K562 (cell line): ENCODE measurements at regions not wholly inside any gene's neighbourhood (a gene's known extent, or its start where the extent isn't known, plus 50 kb on each side); places are given as distances from the start of the nearest gene placed in this dataset.
A peak's percentile ranks its signal among the peaks of the same experiment; 100 is the strongest.

ENCODE experiments used
- ATAC-seq: fragments of 200-7000 bp; cut with Tn5 transposase; 3 replicates; pipeline ENCODE4 v1.9.1; 2020; ENCODE audit warnings: moderate library complexity
- BruUV-seq: library from RNA; stranded (reverse); fragments of 400-500 nt; replicated peaks from 2 replicates; lab custom pipeline; 2021; lab: Mats Ljungman, UMichigan
- CTCF ChIA-PET: fragments of 300-600 bp; formaldehyde crosslinking; extraction: SDS; loops from one replicate; lab custom pipeline; 2021; ENCODE audit warnings: low intra/inter-chr PET ratio; lab: Yijun Ruan, JAX
- POLR2A ChIA-PET: fragments of 300-600, 350-650 bp; sonication (Branson Sonifier 250); formaldehyde crosslinking; extraction: SDS; loops from one replicate; lab custom pipeline; 2021; ENCODE audit warnings: antibody characterized with exemption, inconsistent platforms; lab: Yijun Ruan, JAX
- DNase-seq, 4 experiments: peaks; one replicate each; pipeline versions ENCODE4 v3.0.0 to v3.0.0-alpha.2; 2011 to 2018; ENCODE audit warnings: low spot score in 3 of 4, mixed read lengths in 3 of 4; ENCODE audit errors: extremely low read depth in 1 of 4
- FAIRE-seq: peaks from 2 replicates; lab custom pipeline; 2011; peaks lifted over from hg19 to GRCh38; lab: Jason Lieb, UNC
- H2AFZ ChIP-seq: 2 replicates; pipeline ENCODE4 v1.6.0; 2011; ENCODE audit warnings: low read depth, low read length, control low read depth, inconsistent platforms
- H3K27ac ChIP-seq: fragments of 200-600 bp; 3 replicates; pipeline ENCODE4 v1.8.0; 2011; ENCODE audit warnings: low read depth, mild to moderate bottlenecking, control low read depth, inconsistent platforms, low read length, moderate library complexity, mixed read lengths; ENCODE audit errors: extremely low read depth
- H3K27me3 ChIP-seq, 2 experiments: fragments of 300-600 bp in 1 of 2; 2 replicates in 1 of 2; 3 replicates in 1 of 2; pipeline versions ENCODE4 v1.6.0 to v1.8.0; 2011; ENCODE audit warnings: inconsistent platforms in 2 of 2, low read length in 2 of 2, mild to moderate bottlenecking in 1 of 2, mixed read lengths in 1 of 2, moderate library complexity in 1 of 2; ENCODE audit not compliant: control insufficient read depth in 2 of 2, insufficient read depth in 2 of 2
- H3K36me3 ChIP-seq: fragments of 300-600 bp; 3 replicates; pipeline ENCODE4 v1.8.0; 2011; ENCODE audit warnings: mild to moderate bottlenecking, low read length, inconsistent platforms; ENCODE audit not compliant: control insufficient read depth, insufficient read depth
- H3K4me1 ChIP-seq, 2 experiments: fragments of 200-600 bp in 1 of 2; replicated peaks in 1 of 2; 2 replicates in 1 of 2; 3 replicates in 1 of 2; pipeline versions ENCODE4 v1.5.1 to v1.8.0; 2011; ENCODE audit warnings: inconsistent platforms in 2 of 2, low read length in 2 of 2, mild to moderate bottlenecking in 1 of 2, mixed read lengths in 1 of 2, moderate library complexity in 1 of 2; ENCODE audit not compliant: control insufficient read depth in 2 of 2, insufficient read depth in 2 of 2
- H3K4me2 ChIP-seq: 2 replicates; pipeline ENCODE4 v1.6.1; 2011; ENCODE audit warnings: low read length, control low read depth, inconsistent platforms, mixed read lengths; ENCODE audit not compliant: insufficient read depth
- H3K4me3 ChIP-seq: fragments of 200-600 bp; sonication (generic), shearing (Covaris generic); 2 replicates; pipeline ENCODE4 v1.5.1; 2016; ENCODE audit warnings: control low read depth, inconsistent platforms
- H3K79me2 ChIP-seq: fragments of 200-600 bp; 3 replicates; pipeline ENCODE4 v1.8.0; 2011; ENCODE audit warnings: low read length, inconsistent platforms; ENCODE audit not compliant: control insufficient read depth, insufficient read depth
- H3K9ac ChIP-seq, 2 experiments: 2 replicates each; pipeline versions ENCODE4 v1.6.0 to v1.6.1; 2011; ENCODE audit warnings: low read depth in 2 of 2, low read length in 2 of 2, control low read depth in 1 of 2, inconsistent platforms in 1 of 2, mild to moderate bottlenecking in 1 of 2, mixed read lengths in 1 of 2; ENCODE audit not compliant: insufficient read depth in 1 of 2
- H3K9me1 ChIP-seq: one replicate; pipeline ENCODE4 v1.6.0; 2011; ENCODE audit warnings: inconsistent platforms, mild to moderate bottlenecking, low read length, moderate library complexity; ENCODE audit not compliant: control insufficient read depth, insufficient read depth
- H3K9me3 ChIP-seq: replicated peaks from 2 replicates; pipeline ENCODE4 v1.5.1; 2011; ENCODE audit warnings: low read depth, low read length, inconsistent platforms; ENCODE audit not compliant: control insufficient read depth, insufficient read depth
- H4K20me1 ChIP-seq: replicated peaks from 2 replicates; pipeline ENCODE4 v1.6.1; 2011; ENCODE audit warnings: low read length, inconsistent platforms, mixed read lengths; ENCODE audit not compliant: control insufficient read depth, insufficient read depth
- ARID1B ChIP-seq: fragments of 450-650 bp; IDR thresholded peaks from 2 replicates; pipeline ENCODE4 v1.6.1; 2016; ENCODE audit warnings: antibody characterized with exemption, mild to moderate bottlenecking, inconsistent platforms
- ATF7 ChIP-seq: fragments of 450-650 bp; IDR thresholded peaks from 2 replicates; pipeline ENCODE4 v1.7.1; 2014; ENCODE audit warnings: mild to moderate bottlenecking, moderate library complexity
- BCOR ChIP-seq: fragments of 450-650 bp; IDR thresholded peaks from 2 replicates; pipeline ENCODE4 v1.6.1; 2016
- CTBP1 ChIP-seq: fragments of 450-650 bp; IDR thresholded peaks from 2 replicates; pipeline ENCODE4 v1.6.1; 2016; ENCODE audit warnings: borderline replicate concordance
- EP300 ChIP-seq: IDR thresholded peaks from 2 replicates; pipeline ENCODE4 v1.6.1; 2012; ENCODE audit warnings: low read length, improper control_type of control experiment
- FOSL1 ChIP-seq: fragments of 200-800 bp; sonication (Bioruptor generic); conservative IDR thresholded peaks from 2 replicates; pipeline ENCODE4 v1.6.1; 2016; ENCODE audit warnings: missing genetic modification characterization, missing compliant biosample characterization
- HDAC2 ChIP-seq: fragments of 450-650 bp; IDR thresholded peaks from 2 replicates; pipeline ENCODE4 v1.6.1; 2016; ENCODE audit warnings: mild to moderate bottlenecking
- HIVEP1 ChIP-seq: fragments of 250-450 bp; sonication (Bioruptor Pico); IDR thresholded peaks from 2 replicates; pipeline ENCODE4 v1.4.0; 2020; ENCODE audit warnings: mild to moderate bottlenecking
- HMG20B ChIP-seq: fragments of 250-450 bp; sonication (Bioruptor Pico); IDR thresholded peaks from 2 replicates; pipeline ENCODE4 v1.5.0; 2021; ENCODE audit warnings: mild to moderate bottlenecking
- HMGXB4 ChIP-seq: sonication (generic); formaldehyde crosslinking; IDR thresholded peaks from 2 replicates; pipeline ENCODE4 v1.8.1; 2023; ENCODE audit warnings: mild to moderate bottlenecking, missing genetic modification reagents
- JUND ChIP-seq, 2 experiments: IDR thresholded peaks; 2 replicates in 1 of 2; 3 replicates in 1 of 2; pipeline ENCODE4 v1.6.1; 2011; ENCODE audit warnings: borderline replicate concordance in 2 of 2, low read depth in 2 of 2, low read length in 2 of 2, improper control_type of control experiment in 1 of 2, missing biosample characterization in 1 of 2, missing genetic modification characterization in 1 of 2, missing genetic modification reagents in 1 of 2
- KDM1A ChIP-seq, 2 experiments: fragments of 450-650 bp; IDR thresholded peaks; 2 replicates each; pipeline ENCODE4 v1.6.1; 2016; ENCODE audit warnings: mild to moderate bottlenecking in 2 of 2
- MCM5 ChIP-seq: fragments of 450-650 bp; IDR thresholded peaks from 2 replicates; pipeline ENCODE4 v1.6.1; 2016; ENCODE audit warnings: low read depth
- MEF2D ChIP-seq: conservative IDR thresholded peaks from 2 replicates; pipeline ENCODE4 v1.6.1; 2016; ENCODE audit warnings: low read depth, missing genetic modification characterization, missing compliant biosample characterization
- NCOR1 ChIP-seq: fragments of 450-650 bp; IDR thresholded peaks from 2 replicates; pipeline ENCODE4 v1.6.1; 2016; ENCODE audit warnings: mild to moderate bottlenecking, moderate library complexity
- NFIC ChIP-seq: fragments of 450-650 bp; IDR thresholded peaks from 2 replicates; pipeline ENCODE4 v1.6.1; 2017; ENCODE audit warnings: mild to moderate bottlenecking, inconsistent platforms
- PHF21A ChIP-seq: fragments of 450-650 bp; IDR thresholded peaks from 2 replicates; pipeline ENCODE4 v1.6.1; 2017; ENCODE audit warnings: low read depth, borderline replicate concordance
- POLR2AphosphoS2 ChIP-seq: IDR thresholded peaks from 2 replicates; pipeline ENCODE4 v1.6.1; 2012; ENCODE audit warnings: low read length, improper control_type of control experiment
- PRPF4 ChIP-seq: fragments of 200-400 bp; formaldehyde crosslinking; IDR thresholded peaks from one replicate; pipeline ENCODE4 v1.6.1; 2017; ENCODE audit warnings: low read length, low read depth, mild to moderate bottlenecking; ENCODE audit not compliant: insufficient read depth, poor library complexity, severe bottlenecking
- RCOR1 ChIP-seq, 2 experiments: IDR thresholded peaks; 2 replicates each; pipeline ENCODE4 v1.6.1; 2012; ENCODE audit warnings: low read depth in 2 of 2, low read length in 2 of 2, borderline replicate concordance in 1 of 2, improper control_type of control experiment in 1 of 2
- SMARCA4 ChIP-seq: fragments of 450-650 bp; IDR thresholded peaks from 2 replicates; pipeline ENCODE4 v1.6.1; 2016
- SMARCE1 ChIP-seq: fragments of 450-650 bp; IDR thresholded peaks from 2 replicates; pipeline ENCODE4 v1.7.1; 2016; ENCODE audit warnings: mild to moderate bottlenecking
- ZNF274 ChIP-seq: IDR thresholded peaks from 2 replicates; pipeline ENCODE4 v1.6.1; 2011; ENCODE audit warnings: low read depth, mild to moderate bottlenecking, low read length, moderate library complexity, borderline replicate concordance
- ZNF311 ChIP-seq: fragments of 250-450 bp; sonication (Bioruptor Pico); IDR thresholded peaks from 2 replicates; pipeline ENCODE4 v1.4.0; 2020; ENCODE audit warnings: mild to moderate bottlenecking, moderate library complexity
- WGBS: fragments of 100-300 bp; shearing (Covaris generic); methylation state at CpG from one replicate; pipeline ENCODE4 v1.1.6; 2016; ENCODE audit warnings: low coverage, mixed read lengths; ENCODE audit not compliant: insufficient coverage; ENCODE audit errors: missing lambda C conversion rate; 5-methylcytosine and 5-hydroxymethylcytosine counted together
- in situ Hi-C: fragments of 300-500 bp; cut with MboI; formaldehyde crosslinking; loops from 4 replicates; pipeline ENCODE4 v1.15.0; 2018; ENCODE audit warnings: inconsistent platforms, mixed read lengths
- intact Hi-C: fragments of 100-400 bp; cut with micrococcal nuclease; formaldehyde crosslinking; loops from 2 replicates; pipeline ENCODE4 v1.14.2; 2022

- Histone ChIP-seq H3K36me3 (no peaks in the 10 kb centered on the region), H3K4me2 (no peak overlapping the region), H3K4me3 (no peak overlapping the region), H4K20me1 (0 out of 2 replicates have a peak, but pooled peaks cover 6% of the 10 kb centered on the region), H3K4me1 (peaks cover 4% of the 10 kb centered on the region in 2 experiments; a peak in 4 of 5 replicates), H3K9ac (no peak overlapping the region; a peak in 1 of 4 replicates), H3K27me3 (peaks cover 2 to 26% of the 10 kb centered on the region in 2 experiments; a peak in 2 of 5 replicates), H3K9me1 (no peaks in the 10 kb centered on the region), H3K9me3 (no peaks in the 10 kb centered on the region), H3K79me2 (no peaks in the 10 kb centered on the region), H2AFZ (no peak overlapping the region), H3K27ac (no peak overlapping the region)
- ChIA-PET POLR2A (interaction anchor here (0.5 to 0.6 kb wide), 3 partner anchors 197 to 214 kb away, joined by 3 to 4 read pairs (median 3); no protein-coding TSS in a partner anchor), CTCF (no interaction called here)
- WGBS, result 5% methylated on average over 19 of the region's 19 CpGs
- BruUV-seq, result no TSS peak
- FAIRE-seq (peak; percentile 65), DNase-seq (peak; percentile 46 to 65 (median 56)), ATAC-seq (peak; percentile 55; the same call in 2 of the 3 replicates)
- in situ Hi-C loops, result no loop called here
- intact Hi-C loops, result no loop called here
- no peak for TF ChIP-seq BCOR
- no peak for TF ChIP-seq ZNF311
- peak; percentile 64 for TF ChIP-seq SMARCA4
- TF ChIP-seq POLR2AphosphoS2, result no peak
- peak; percentile 78 for TF ChIP-seq CTBP1
- no peak for TF ChIP-seq ZNF274
- TF ChIP-seq HDAC2, result no peak
- TF ChIP-seq RCOR1 (IDR thresholded peaks at IDR 0.05; ENCODE audit: borderline replicate concordance in 1 of 2, low read depth in 2 of 2, low read length in 2 of 2), result peak in 1 of 2 experiments; percentile 65; a peak in 2 of 4 replicates
- 0 out of 2 replicates have a peak, but pooled peaks have one; percentile 12 for TF ChIP-seq EP300
- peak; percentile 63; the same call in 1 of the 2 replicates for TF ChIP-seq PHF21A
- peak; percentile 70 for TF ChIP-seq NFIC
- TF ChIP-seq HMG20B (CRISPR knock-in tag), result no peak
- TF ChIP-seq ARID1B, result peak; percentile 61; the same call in 1 of the 2 replicates
- no peak for TF ChIP-seq HMGXB4 (CRISPR knock-in tag)
- TF ChIP-seq JUND (IDR thresholded peaks at IDR 0.05; ENCODE audit: borderline replicate concordance, low read depth, low read length), result peak; percentile 96
- peak; percentile 96; the same call in 2 of the 3 replicates for TF ChIP-seq JUND (tag; IDR thresholded peaks at IDR 0.05; ENCODE audit: borderline replicate concordance, low read depth, low read length)
- TF ChIP-seq ATF7, result peak; percentile 45; the same call in 1 of the 2 replicates
- 0 out of 2 replicates have a peak, but pooled peaks have one; percentile 51 for TF ChIP-seq SMARCE1
- peak; percentile 96 for TF ChIP-seq FOSL1
- TF ChIP-seq MCM5, result no peak
- no peak; a peak in 1 of 4 replicates for TF ChIP-seq KDM1A (IDR thresholded peaks at IDR 0.05)
- 0 out of 2 replicates have a peak, but pooled peaks have one; percentile 18 for TF ChIP-seq MEF2D
- TF ChIP-seq PRPF4, result no peak
- TF ChIP-seq HIVEP1 (CRISPR knock-in tag), result no peak
- no peak for TF ChIP-seq NCOR1
Observed at GRCh38 chr15:31236184-31237042, 90.2 kb upstream of the KLF13 start.
